SK-N-MC (cell line): ENCODE measurements at regions not wholly inside any gene's neighbourhood (a gene's known extent, or its start where the extent isn't known, plus 50 kb on each side); places are given as distances from the start of the nearest gene placed in this dataset.

Source experiments
- EZH2 ChIP-seq: fragments of 200-600 bp; sonication (generic); IDR thresholded peaks from one replicate; pipeline ENCODE4 v1.6.1; 2017; ENCODE audit warnings: antibody characterized with exemption
- FOXP2 ChIP-seq: optimal IDR thresholded peaks from 2 replicates; pipeline ENCODE3; 2011; ENCODE audit warnings: mild to moderate bottlenecking, moderate library complexity; ENCODE audit not compliant: insufficient read depth; ENCODE audit errors: extremely low read length, control extremely low read depth
- POLR2AphosphoS5 ChIP-seq: IDR thresholded peaks from 2 replicates; pipeline ENCODE4 v1.6.1; 2012; ENCODE audit warnings: mild to moderate bottlenecking, low read depth, low read length, borderline replicate concordance

GRCh38 chr5:74540622-74541021 lies 99.9 kb downstream of the ENC1 start:
- TF ChIP-seq POLR2AphosphoS5 (no peak), EZH2 (no peak), FOXP2 (no peak)
